ENCODE measurements at regions not wholly inside any gene's neighbourhood (a gene's known extent, or its start where the extent isn't known, plus 50 kb on each side); places are given as distances from the start of the nearest gene placed in this dataset.

DNA sequence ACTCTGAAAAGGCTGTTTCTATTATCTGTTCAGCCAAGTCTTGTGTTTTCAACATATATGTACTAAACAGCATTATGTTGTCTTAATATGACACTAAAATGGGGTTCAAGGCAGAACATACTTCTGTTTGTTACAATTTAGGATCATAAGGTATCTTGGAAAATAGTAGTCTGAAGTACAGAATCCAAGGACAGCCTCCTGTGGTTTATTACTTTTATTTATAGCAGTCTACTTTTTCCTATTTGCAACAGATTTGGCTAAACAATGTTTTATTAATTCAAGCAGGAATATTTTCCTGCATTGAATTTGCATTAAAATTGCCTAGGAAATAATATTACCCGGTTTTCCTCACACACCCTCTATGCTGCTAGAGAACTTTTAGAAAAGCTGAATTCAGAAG lies 67.7 kb downstream of the PLEKHG1 start:
- no peaks in the 10 kb centered on the region for H3K79me2 ChIP-seq (ENCODE audit: low read length)
- no peaks in the 10 kb centered on the region for H3K36me3 ChIP-seq (replicated peaks; ENCODE audit: insufficient read depth, low read length)
- H3K4me1 ChIP-seq (ENCODE audit: low read length) = no peaks in the 10 kb centered on the region
- DNase-seq = no peak
- no peak overlapping the region for H3K27ac ChIP-seq (ENCODE audit: low read length)
- H3F3A ChIP-seq (ENCODE audit: insufficient read depth, low read length) = no peaks in the 10 kb centered on the region
- H3K4me2 ChIP-seq (ENCODE audit: low read depth, low read length) = no peak overlapping the region
- H3K4me3 ChIP-seq (ENCODE audit: low read length) = no peak overlapping the region
- no peak for TF ChIP-seq EZH2 (optimal IDR thresholded peaks at IDR 0.05; ENCODE audit: low read depth, low read length)
- no peak for TF ChIP-seq EZH2phosphoT487 (IDR thresholded peaks at IDR 0.05; ENCODE audit: low read length)
- no peak for TF ChIP-seq CTCF (IDR thresholded peaks at IDR 0.05; ENCODE audit: low read length)
- no peaks in the 10 kb centered on the region for H3K9me3 ChIP-seq (replicated peaks; ENCODE audit: insufficient read depth, low read length)
- H4K20me1 ChIP-seq (ENCODE audit: insufficient read depth, low read length) = no peaks in the 10 kb centered on the region
- no peak overlapping the region for H3K9ac ChIP-seq (ENCODE audit: low read length)
- H2AFZ ChIP-seq (ENCODE audit: low read length) = no peak overlapping the region
- H3K27me3 ChIP-seq (replicated peaks; ENCODE audit: insufficient read depth, low read length) = no peaks in the 10 kb centered on the region
- H3K9me2 ChIP-seq (replicated peaks; ENCODE audit: insufficient read depth, low read length) = no peaks in the 10 kb centered on the region

- Histone ChIP-seq H3K4me2 (ENCODE audit: low read depth, low read length) (no peak overlapping the region), H3K4me3 (ENCODE audit: low read length) (no peak overlapping the region), H3K27ac (ENCODE audit: low read length) (no peak overlapping the region), H3F3A (ENCODE audit: insufficient read depth, low read length) (no peaks in the 10 kb centered on the region), H3K9me2 (replicated peaks; ENCODE audit: insufficient read depth, low read length) (no peaks in the 10 kb centered on the region), H3K79me2 (ENCODE audit: low read length) (no peaks in the 10 kb centered on the region), H2AFZ (ENCODE audit: low read length) (no peak overlapping the region), H3K4me1 (ENCODE audit: low read length) (no peaks in the 10 kb centered on the region), H3K36me3 (replicated peaks; ENCODE audit: insufficient read depth, low read length) (no peaks in the 10 kb centered on the region), H3K9ac (ENCODE audit: low read length) (no peak overlapping the region), H3K9me3 (replicated peaks; ENCODE audit: insufficient read depth, low read length) (no peaks in the 10 kb centered on the region), H4K20me1 (ENCODE audit: insufficient read depth, low read length) (no peaks in the 10 kb centered on the region), H3K27me3 (replicated peaks; ENCODE audit: insufficient read depth, low read length) (no peaks in the 10 kb centered on the region)
- TF ChIP-seq EZH2phosphoT487 (IDR thresholded peaks at IDR 0.05; ENCODE audit: low read length) (no peak), EZH2 (optimal IDR thresholded peaks at IDR 0.05; ENCODE audit: low read depth, low read length) (no peak), CTCF (IDR thresholded peaks at IDR 0.05; ENCODE audit: low read length) (no peak)
- peak; percentile 25 for DNase-seq
These were observed 68.5 kb downstream of the PLEKHG1 start for GRCh38 chr6:150667977-150668716.

DNA sequence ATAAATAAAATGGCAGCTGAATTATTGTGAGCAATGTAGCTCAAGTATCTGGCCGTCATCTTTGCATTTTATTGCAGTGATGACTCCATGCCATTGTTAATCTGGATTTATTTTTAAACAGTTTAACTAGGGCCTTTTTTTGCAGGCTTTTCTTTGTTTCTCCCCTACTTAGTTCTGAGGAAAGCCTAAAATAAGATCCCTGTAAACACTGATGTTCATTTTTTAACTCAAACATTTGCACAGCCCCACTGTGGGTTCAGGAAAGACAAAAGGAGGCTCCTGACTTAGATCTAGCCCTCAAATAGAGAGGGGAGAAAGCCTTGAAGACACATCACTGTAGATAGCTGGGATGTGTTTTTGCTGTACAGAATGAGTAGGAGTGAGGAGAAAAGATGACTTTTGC lies 69.2 kb downstream of the PLEKHG1 start:
- H3K27me3 ChIP-seq (replicated peaks; ENCODE audit: insufficient read depth, low read length) = no peaks in the 10 kb centered on the region
- H3K4me2 ChIP-seq (ENCODE audit: low read depth, low read length) = no peak overlapping the region
- no peak for DNase-seq
- no peaks in the 10 kb centered on the region for H3K9me2 ChIP-seq (replicated peaks; ENCODE audit: insufficient read depth, low read length)
- TF ChIP-seq EZH2phosphoT487 (IDR thresholded peaks at IDR 0.05; ENCODE audit: low read length) (no peak), CTCF (IDR thresholded peaks at IDR 0.05; ENCODE audit: low read length) (no peak), EZH2 (optimal IDR thresholded peaks at IDR 0.05; ENCODE audit: low read depth, low read length) (no peak)
- H3K27ac ChIP-seq (ENCODE audit: low read length) = no peak overlapping the region
- no peak overlapping the region for H2AFZ ChIP-seq (ENCODE audit: low read length)
- no peaks in the 10 kb centered on the region for H3K79me2 ChIP-seq (ENCODE audit: low read length)
- no peak overlapping the region for H3K4me3 ChIP-seq (ENCODE audit: low read length)
- H3K4me1 ChIP-seq (ENCODE audit: low read length) = no peaks in the 10 kb centered on the region
- H3K36me3 ChIP-seq (replicated peaks; ENCODE audit: insufficient read depth, low read length) = no peaks in the 10 kb centered on the region
- H3F3A ChIP-seq (ENCODE audit: insufficient read depth, low read length) = no peaks in the 10 kb centered on the region
- no peak overlapping the region for H3K9ac ChIP-seq (ENCODE audit: low read length)
- no peaks in the 10 kb centered on the region for H3K9me3 ChIP-seq (replicated peaks; ENCODE audit: insufficient read depth, low read length)
- no peaks in the 10 kb centered on the region for H4K20me1 ChIP-seq (ENCODE audit: insufficient read depth, low read length)
